OCI-LY3 (cell line): ENCODE measurements at regions not wholly inside any gene's neighbourhood (a gene's known extent, or its start where the extent isn't known, plus 50 kb on each side); places are given as distances from the start of the nearest gene placed in this dataset.

ENCODE experiments used
- H2AFZ ChIP-seq: fragments of 200-600, 300-600 bp; shearing (Covaris generic); 2 replicates; pipeline ENCODE4 v1.6.0; 2014; ENCODE audit warnings: antibody characterized with exemption, low read depth, low read length
- H3K27ac ChIP-seq: fragments of 200-600, 300-600 bp; sonication (generic); 2 replicates; pipeline ENCODE4 v1.5.1; 2014; ENCODE audit warnings: mild to moderate bottlenecking, low read length, moderate library complexity, mixed read lengths
- H3K27me3 ChIP-seq: fragments of 200-600, 300-600 bp; sonication (generic); 2 replicates; pipeline ENCODE4 v1.6.1; 2014; ENCODE audit warnings: low read depth, low read length, mixed read lengths
- H3K36me3 ChIP-seq: fragments of 200-600, 300-600 bp; sonication (generic); replicated peaks from 2 replicates; pipeline ENCODE3; 2014; ENCODE audit warnings: low read depth, low read length, mixed read lengths
- H3K4me1 ChIP-seq: fragments of 300-600, 200-600 bp; sonication (generic); 2 replicates; pipeline ENCODE4 v1.6.1; 2014; ENCODE audit warnings: low read length, mixed read lengths
- H3K4me2 ChIP-seq: fragments of 200-600, 300-600 bp; sonication (generic); 2 replicates; pipeline ENCODE4 v1.6.1; 2014; ENCODE audit warnings: low read length, mixed read lengths
- H3K4me3 ChIP-seq: fragments of 300-600, 200-600 bp; sonication (generic); 2 replicates; pipeline ENCODE4 v1.5.1; 2014; ENCODE audit warnings: antibody characterized with exemption, mild to moderate bottlenecking, low read length, moderate library complexity
- H3K79me2 ChIP-seq: fragments of 300-600, 200-600 bp; shearing (Covaris generic); 2 replicates; pipeline ENCODE4 v1.6.1; 2014; ENCODE audit warnings: mild to moderate bottlenecking, low read length, mixed read lengths
- H3K9ac ChIP-seq: fragments of 300-600, 200-600 bp; shearing (Covaris generic); 2 replicates; pipeline ENCODE4 v1.6.0; 2014; ENCODE audit warnings: mild to moderate bottlenecking, low read length, moderate library complexity
- H3K9me3 ChIP-seq: fragments of 200-600, 300-600 bp; shearing (Covaris generic); 2 replicates; pipeline ENCODE4 v1.6.1; 2014; ENCODE audit warnings: low read length, mixed read lengths; ENCODE audit not compliant: insufficient read depth
- H4K20me1 ChIP-seq: fragments of 200-600, 300-600 bp; sonication (generic); 2 replicates; pipeline ENCODE4 v1.6.1; 2016; ENCODE audit warnings: low read length, mixed read lengths; ENCODE audit not compliant: insufficient read depth
- EZH2phosphoT487 ChIP-seq: fragments of 200-600 bp; shearing (Covaris generic); IDR thresholded peaks from 2 replicates; pipeline ENCODE4 v1.6.1; 2018; ENCODE audit warnings: antibody characterized with exemption, mixed run types, low read depth
- TF ChIP-seq, protein P1 (sequence below): fragments of 200-600, 300-600 bp; sonication (generic); IDR thresholded peaks from 2 replicates; pipeline ENCODE4 v1.5.1; 2014; ENCODE audit warnings: antibody characterized with exemption, low read length, low read depth

DNA sequence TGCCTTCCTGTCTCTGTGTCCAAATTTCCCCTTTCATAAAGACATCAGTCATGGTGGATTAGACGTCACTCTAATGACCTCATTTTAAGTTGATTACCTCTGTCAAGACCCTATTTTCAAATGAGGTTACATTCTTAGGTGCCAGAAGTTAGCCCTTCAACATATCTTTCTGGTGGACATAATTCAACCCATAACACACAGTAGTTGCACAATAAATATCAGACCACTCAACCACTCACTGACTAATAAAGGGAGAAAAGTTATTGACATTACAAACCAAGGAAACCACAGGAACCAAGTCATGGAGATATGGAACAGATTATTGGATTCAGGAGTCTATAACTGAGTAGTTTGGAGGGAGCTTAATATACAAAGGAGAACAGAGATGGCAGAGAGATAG lies 377.4 kb upstream of the ACVR2A start:
- Histone ChIP-seq H3K9ac (no peak overlapping the region), H4K20me1 (no peaks in the 10 kb centered on the region), H3K4me2 (no peak overlapping the region), H2AFZ (no peak overlapping the region), H3K27me3 (no peaks in the 10 kb centered on the region), H3K36me3 (no peaks in the 10 kb centered on the region), H3K4me3 (no peak overlapping the region), H3K4me1 (peaks cover 15% of the 10 kb centered on the region), H3K27ac (no peak overlapping the region), H3K79me2 (no peaks in the 10 kb centered on the region), H3K9me3 (no peaks in the 10 kb centered on the region)
- TF ChIP-seq EZH2phosphoT487, result no peak
- TF ChIP-seq, protein P1, sequence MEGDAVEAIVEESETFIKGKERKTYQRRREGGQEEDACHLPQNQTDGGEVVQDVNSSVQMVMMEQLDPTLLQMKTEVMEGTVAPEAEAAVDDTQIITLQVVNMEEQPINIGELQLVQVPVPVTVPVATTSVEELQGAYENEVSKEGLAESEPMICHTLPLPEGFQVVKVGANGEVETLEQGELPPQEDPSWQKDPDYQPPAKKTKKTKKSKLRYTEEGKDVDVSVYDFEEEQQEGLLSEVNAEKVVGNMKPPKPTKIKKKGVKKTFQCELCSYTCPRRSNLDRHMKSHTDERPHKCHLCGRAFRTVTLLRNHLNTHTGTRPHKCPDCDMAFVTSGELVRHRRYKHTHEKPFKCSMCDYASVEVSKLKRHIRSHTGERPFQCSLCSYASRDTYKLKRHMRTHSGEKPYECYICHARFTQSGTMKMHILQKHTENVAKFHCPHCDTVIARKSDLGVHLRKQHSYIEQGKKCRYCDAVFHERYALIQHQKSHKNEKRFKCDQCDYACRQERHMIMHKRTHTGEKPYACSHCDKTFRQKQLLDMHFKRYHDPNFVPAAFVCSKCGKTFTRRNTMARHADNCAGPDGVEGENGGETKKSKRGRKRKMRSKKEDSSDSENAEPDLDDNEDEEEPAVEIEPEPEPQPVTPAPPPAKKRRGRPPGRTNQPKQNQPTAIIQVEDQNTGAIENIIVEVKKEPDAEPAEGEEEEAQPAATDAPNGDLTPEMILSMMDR, result no peak

- H3K27me3 ChIP-seq, result no peaks in the 10 kb centered on the region
- peaks cover 19% of the 10 kb centered on the region for H3K4me1 ChIP-seq
- no peak overlapping the region for H3K27ac ChIP-seq
- H3K9me3 ChIP-seq, result no peaks in the 10 kb centered on the region
- no peaks in the 10 kb centered on the region for H3K79me2 ChIP-seq
- no peaks in the 10 kb centered on the region for H4K20me1 ChIP-seq
- no peak overlapping the region for H3K4me3 ChIP-seq
- H3K9ac ChIP-seq, result no peak overlapping the region
- H2AFZ ChIP-seq, result no peak overlapping the region
- no peaks in the 10 kb centered on the region for H3K36me3 ChIP-seq
- TF ChIP-seq EZH2phosphoT487, result no peak
- TF ChIP-seq, protein P1, result no peak
- peak overlapping the region; percentile 48; the same call in 1 of the 2 replicates for H3K4me2 ChIP-seq
These were observed 380.0 kb upstream of the ACVR2A start for GRCh38 chr2:147464737-147465357.

DNA sequence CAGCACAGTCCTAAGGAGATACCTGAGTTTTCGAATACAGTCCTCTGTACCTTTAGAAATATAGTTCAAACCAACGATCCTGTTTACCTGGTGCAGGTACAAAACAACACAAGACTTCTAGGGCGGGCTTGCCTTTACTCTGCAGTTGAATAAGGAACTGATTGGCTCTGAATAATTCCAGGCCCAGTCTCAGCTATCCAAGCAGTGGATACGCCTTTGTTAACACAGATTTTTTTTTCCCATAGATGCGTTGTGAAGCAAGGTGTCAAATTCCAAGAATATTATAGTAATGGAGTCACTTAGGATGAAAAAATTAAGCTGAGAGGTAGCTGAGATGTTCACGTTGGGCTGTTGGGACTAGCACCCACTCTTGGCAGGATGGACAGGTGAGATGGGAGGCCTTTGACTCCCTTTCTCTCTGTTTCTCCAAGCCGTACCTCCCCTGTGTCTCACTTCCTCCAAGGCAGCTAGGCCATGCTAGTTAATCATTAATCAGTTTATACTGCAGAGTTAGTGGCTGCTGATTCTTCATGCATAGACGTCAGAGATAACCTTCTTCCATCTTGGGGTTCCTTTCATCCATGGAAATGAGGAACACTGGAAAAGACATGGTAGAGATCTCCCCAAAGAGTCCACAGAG lies 380.8 kb upstream of the ACVR2A start:
- Histone ChIP-seq H2AFZ (0 out of 2 replicates have a peak overlapping the region, but pooled peaks have one; percentile 29), H3K9me3 (no peaks in the 10 kb centered on the region), H3K4me3 (0 out of 2 replicates have a peak overlapping the region, but pooled peaks have one; percentile 2), H3K27me3 (no peaks in the 10 kb centered on the region), H3K4me1 (peaks cover 22% of the 10 kb centered on the region), H3K4me2 (peak overlapping the region; percentile 48), H3K27ac (no peak overlapping the region), H3K79me2 (no peaks in the 10 kb centered on the region), H3K36me3 (no peaks in the 10 kb centered on the region), H3K9ac (no peak overlapping the region), H4K20me1 (no peaks in the 10 kb centered on the region)
- no peak for TF ChIP-seq EZH2phosphoT487
- TF ChIP-seq, protein P1, result no peak

- H3K9ac ChIP-seq, result no peak overlapping the region
- H3K9me3 ChIP-seq, result no peaks in the 10 kb centered on the region
- no peaks in the 10 kb centered on the region for H4K20me1 ChIP-seq
- H3K4me1 ChIP-seq, result peaks cover 22% of the 10 kb centered on the region
- H3K27me3 ChIP-seq, result no peaks in the 10 kb centered on the region
- no peak overlapping the region for H3K27ac ChIP-seq
- H3K4me3 ChIP-seq, result no peak overlapping the region
- TF ChIP-seq, protein P1, result no peak
- no peak for TF ChIP-seq EZH2phosphoT487
- no peak overlapping the region for H2AFZ ChIP-seq
- no peaks in the 10 kb centered on the region for H3K79me2 ChIP-seq
- no peak overlapping the region for H3K4me2 ChIP-seq
- no peaks in the 10 kb centered on the region for H3K36me3 ChIP-seq
These were observed 384.7 kb upstream of the ACVR2A start for GRCh38 chr2:147460155-147460554.
